CD4-positive, alpha-beta memory T cell (primary cell): ENCODE measurements at regions not wholly inside any gene's neighbourhood (a gene's known extent, or its start where the extent isn't known, plus 50 kb on each side); places are given as distances from the start of the nearest gene placed in this dataset.

Source experiments
- CTCF ChIA-PET: fragments of 350-600 bp; sonication (Branson Sonifier 250); formaldehyde crosslinking; loops from one replicate; lab custom pipeline; 2021; ENCODE audit warnings: inconsistent platforms; ENCODE audit not compliant: partially characterized antibody; lab: Charles Lee
- POLR2A ChIA-PET: fragments of 350-600 bp; sonication (Branson Sonifier 250); formaldehyde crosslinking; loops from one replicate; lab custom pipeline; 2021; ENCODE audit not compliant: partially characterized antibody; lab: Charles Lee
- DNase-seq, 5 donors: peaks; one replicate each; pipeline versions ENCODE4 v3.0.0 to v3.0.0-alpha.2; 2020 to 2022; ENCODE audit warnings: mixed read lengths in 1 of 5
- H3K27ac ChIP-seq: one replicate; pipeline ENCODE4 v1.7.0; 2013; ENCODE audit warnings: low read depth, low read length
- H3K27me3 ChIP-seq: 2 replicates; pipeline ENCODE4 v1.7.0; 2013; ENCODE audit warnings: mild to moderate bottlenecking, low read length, moderate library complexity; ENCODE audit not compliant: insufficient read depth
- H3K36me3 ChIP-seq: 2 replicates; pipeline ENCODE4 v1.7.0; 2013; ENCODE audit warnings: mild to moderate bottlenecking, low read length, moderate library complexity; ENCODE audit not compliant: insufficient read depth
- H3K4me1 ChIP-seq: 2 replicates; pipeline ENCODE4 v1.7.0; 2013; ENCODE audit warnings: mild to moderate bottlenecking, low read length, moderate library complexity; ENCODE audit not compliant: insufficient read depth
- H3K4me3 ChIP-seq, 2 donors: one replicate each; pipeline ENCODE4 v1.7.0; 2013; ENCODE audit warnings: low read length in 2 of 2, mild to moderate bottlenecking in 1 of 2
- H3K9me3 ChIP-seq, 2 donors: one replicate each; pipeline ENCODE4 v1.7.0; 2013; ENCODE audit warnings: low read length in 2 of 2, control low read depth in 1 of 2; ENCODE audit not compliant: control insufficient read depth in 1 of 2
- H3K27ac Mint-ChIP-seq, 7 donors: one replicate each; pipeline ENCODE4 v1.8.0; 2020 to 2021; ENCODE audit warnings: mixed read lengths in 7 of 7, mild to moderate bottlenecking in 6 of 7, inconsistent platforms in 3 of 7, moderate library complexity in 3 of 7
- H3K27me3 Mint-ChIP-seq, 2 donors: one replicate each; pipeline ENCODE4 v1.8.0; 2020 to 2021; ENCODE audit warnings: mixed read lengths in 2 of 2
- H3K36me3 Mint-ChIP-seq, 2 donors: one replicate each; pipeline ENCODE4 v1.8.0; 2020 to 2021; ENCODE audit warnings: mixed read lengths in 2 of 2, inconsistent platforms in 1 of 2, mild to moderate bottlenecking in 1 of 2
- H3K4me1 Mint-ChIP-seq, 4 donors: one replicate each; pipeline ENCODE4 v1.8.0; 2020 to 2021; ENCODE audit warnings: mixed read lengths in 4 of 4, mild to moderate bottlenecking in 1 of 4
- H3K4me3 Mint-ChIP-seq, 8 donors: one replicate each; pipeline ENCODE4 v1.8.0; 2020 to 2021; ENCODE audit warnings: mixed read lengths in 8 of 8, mild to moderate bottlenecking in 7 of 8, moderate library complexity in 6 of 8, inconsistent platforms in 3 of 8
- H3K9me3 Mint-ChIP-seq, 8 donors: one replicate each; pipeline ENCODE4 v1.8.0; 2020 to 2021; ENCODE audit warnings: mixed read lengths in 8 of 8, mild to moderate bottlenecking in 5 of 8, inconsistent platforms in 3 of 8, moderate library complexity in 1 of 8
- intact Hi-C: fragments of 100-400 bp; cut with micrococcal nuclease; formaldehyde crosslinking; loops from one replicate; pipeline ENCODE4 v1.15.1; 2023

GRCh38 chr2:147214914-147215313, 629.9 kb upstream of the ACVR2A start:
- peaks cover 2 to 12% (median 10%) of the 10 kb centered on the region in 8 donors for H3K9me3 Mint-ChIP-seq
- no peaks in the 10 kb centered on the region for H3K4me1 Mint-ChIP-seq
- H3K36me3 Mint-ChIP-seq = peaks cover 0 to 4% of the 10 kb centered on the region in 2 donors
- intact Hi-C loops = no loop called here
- no peaks in the 10 kb centered on the region for H3K27me3 Mint-ChIP-seq
- Histone ChIP-seq H3K9me3 (no peaks in the 10 kb centered on the region), H3K36me3 (no peaks in the 10 kb centered on the region), H3K27ac (no peak overlapping the region), H3K4me3 (no peak overlapping the region), H3K4me1 (no peaks in the 10 kb centered on the region), H3K27me3 (no peaks in the 10 kb centered on the region)
- no peak overlapping the region for H3K27ac Mint-ChIP-seq
- ChIA-PET POLR2A (no interaction called here), CTCF (no interaction called here)
- H3K4me3 Mint-ChIP-seq = no peak overlapping the region
- no peak for DNase-seq

DNA sequence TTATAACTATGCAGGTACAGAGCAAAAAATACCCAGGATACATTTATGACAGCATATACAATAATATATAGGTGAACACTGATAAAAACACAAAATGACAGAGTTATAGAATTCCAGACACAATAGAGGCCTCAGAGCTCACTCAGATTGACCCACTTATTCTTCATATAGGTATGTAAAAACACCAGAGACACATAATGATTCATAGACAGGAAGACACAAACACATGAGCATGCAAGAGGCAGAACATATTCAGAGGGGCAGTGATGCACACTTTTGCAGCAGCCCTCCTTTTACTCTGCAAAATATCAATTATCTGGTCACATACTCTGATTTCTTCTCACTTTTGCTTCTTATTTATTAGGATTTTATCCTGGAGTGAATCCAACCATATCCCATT, 633.3 kb upstream of the ACVR2A start:
- ChIA-PET CTCF (no interaction called here), POLR2A (no interaction called here)
- Mint-ChIP-seq H3K4me1 (no peaks in the 10 kb centered on the region), H3K4me3 (no peak overlapping the region), H3K36me3 (peaks cover 5% of the 10 kb centered on the region in 2 donors), H3K27ac (no peak overlapping the region), H3K27me3 (no peaks in the 10 kb centered on the region), H3K9me3 (peaks cover 0 to 16% (median 11%) of the 10 kb centered on the region in 8 donors)
- intact Hi-C loops = no loop called here
- Histone ChIP-seq H3K36me3 (no peaks in the 10 kb centered on the region), H3K27ac (no peak overlapping the region), H3K4me3 (no peak overlapping the region), H3K4me1 (no peaks in the 10 kb centered on the region), H3K9me3 (no peaks in the 10 kb centered on the region), H3K27me3 (no peaks in the 10 kb centered on the region)
- no peak for DNase-seq

DNA sequence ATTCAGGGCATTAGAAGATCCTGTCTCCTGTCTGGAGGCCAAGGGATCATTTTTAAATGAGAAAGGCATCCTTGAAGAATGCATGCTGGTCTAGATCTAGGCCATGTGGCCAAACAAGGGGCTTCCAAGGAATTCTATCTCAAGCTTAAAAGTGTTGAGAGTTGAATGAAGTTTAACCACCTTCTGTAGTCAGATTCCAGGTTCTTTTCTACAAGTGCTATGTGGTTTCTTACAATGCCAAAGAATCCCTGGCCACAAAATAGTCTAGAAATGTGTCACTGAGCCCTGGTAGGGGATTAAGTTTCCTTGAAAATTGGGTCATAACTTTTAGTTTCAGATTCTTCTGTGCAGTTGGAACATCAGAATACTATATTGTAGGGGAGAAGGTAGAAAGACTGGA, 640.7 kb upstream of the ACVR2A start:
- ChIA-PET CTCF (no interaction called here), POLR2A (no interaction called here)
- Mint-ChIP-seq H3K36me3 (peaks cover 5 to 8% of the 10 kb centered on the region in 2 donors), H3K27me3 (peaks cover 0 to 4% of the 10 kb centered on the region in 2 donors), H3K4me1 (no peaks in the 10 kb centered on the region), H3K27ac (no peak overlapping the region), H3K4me3 (no peak overlapping the region), H3K9me3 (peaks cover 0 to 29% (median 18%) of the 10 kb centered on the region in 8 donors)
- Histone ChIP-seq H3K36me3 (no peaks in the 10 kb centered on the region), H3K9me3 (peaks cover 0 to 3% of the 10 kb centered on the region in 2 donors), H3K27me3 (no peaks in the 10 kb centered on the region), H3K27ac (no peak overlapping the region), H3K4me3 (no peak overlapping the region), H3K4me1 (no peaks in the 10 kb centered on the region)
- no peak for DNase-seq
- intact Hi-C loops = no loop called here

GRCh38 chr2:147198651-147199171, 646.1 kb upstream of the ACVR2A start:
- Mint-ChIP-seq H3K27ac (no peak overlapping the region), H3K4me1 (no peaks in the 10 kb centered on the region), H3K4me3 (no peak overlapping the region), H3K27me3 (peaks cover 0 to 3% of the 10 kb centered on the region in 2 donors), H3K36me3 (no peaks in the 10 kb centered on the region), H3K9me3 (peaks cover 0 to 2% (median 0%) of the 10 kb centered on the region in 8 donors)
- H3K27ac ChIP-seq = no peak overlapping the region
- H3K9me3 ChIP-seq = no peaks in the 10 kb centered on the region
- ChIA-PET POLR2A (no interaction called here), CTCF (no interaction called here)
- no peaks in the 10 kb centered on the region for H3K27me3 ChIP-seq
- no peaks in the 10 kb centered on the region for H3K36me3 ChIP-seq
- no peak overlapping the region for H3K4me3 ChIP-seq
- intact Hi-C loops = no loop called here
- H3K4me1 ChIP-seq = no peaks in the 10 kb centered on the region
- no peak for DNase-seq

DNA sequence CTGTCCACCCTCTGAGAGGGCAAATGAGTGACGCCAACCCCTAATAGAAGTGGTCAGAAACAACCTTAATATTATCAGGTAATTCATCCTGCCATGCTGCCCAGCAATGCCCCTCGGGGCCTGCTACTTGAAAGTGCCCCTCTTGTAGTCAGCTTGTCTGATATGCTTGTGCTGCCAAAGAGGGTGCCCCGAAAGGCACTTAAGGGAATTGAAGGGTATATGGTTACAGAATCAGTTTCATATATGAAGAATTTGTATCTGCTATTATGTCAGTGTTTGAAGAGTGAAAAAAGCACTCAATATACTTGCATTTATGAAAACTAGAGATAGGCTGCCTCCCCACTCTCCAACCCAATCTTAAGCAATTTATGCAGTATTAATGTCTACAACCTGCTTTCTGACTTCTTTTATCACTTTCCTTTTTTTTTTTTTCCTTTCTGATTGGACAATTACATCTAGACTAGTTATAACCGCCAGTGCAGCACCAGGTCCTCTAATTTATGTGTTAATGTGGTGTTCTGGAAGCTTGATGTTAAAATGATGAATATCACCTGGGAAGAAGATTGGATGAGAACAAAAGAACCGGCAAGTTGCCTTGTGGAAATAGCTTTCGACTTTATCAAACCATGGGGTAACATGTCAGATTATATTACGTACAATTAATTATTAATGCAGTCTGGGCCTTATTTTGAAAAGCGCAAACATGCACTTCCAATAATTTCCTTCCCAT, 646.9 kb upstream of the ACVR2A start:
- Mint-ChIP-seq H3K4me1 (no peaks in the 10 kb centered on the region), H3K36me3 (no peaks in the 10 kb centered on the region), H3K4me3 (no peak overlapping the region), H3K27ac (peak overlapping the region in 1 of 7 donors; percentile 9), H3K9me3 (peaks cover 0 to 2% (median 0%) of the 10 kb centered on the region in 8 donors), H3K27me3 (peaks cover 0 to 3% of the 10 kb centered on the region in 2 donors)
- ChIA-PET POLR2A (no interaction called here), CTCF (no interaction called here)
- H3K4me3 ChIP-seq = no peak overlapping the region
- no peaks in the 10 kb centered on the region for H3K27me3 ChIP-seq
- no peaks in the 10 kb centered on the region for H3K9me3 ChIP-seq
- no peaks in the 10 kb centered on the region for H3K4me1 ChIP-seq
- H3K36me3 ChIP-seq = no peaks in the 10 kb centered on the region
- H3K27ac ChIP-seq = no peak overlapping the region
- intact Hi-C loops = no loop called here
- DNase-seq = peak in 1 of 5 donors; percentile 31

- Mint-ChIP-seq H3K27me3 (no peaks in the 10 kb centered on the region), H3K36me3 (peaks cover 3 to 8% of the 10 kb centered on the region in 2 donors), H3K4me1 (peaks cover 17 to 23% (median 22%) of the 10 kb centered on the region in 4 donors), H3K9me3 (peaks cover 3 to 33% (median 19%) of the 10 kb centered on the region in 8 donors), H3K27ac (peak overlapping the region in 6 of 7 donors; percentile 73 to 91 (median 86)), H3K4me3 (peak overlapping the region in 7 of 8 donors; percentile 1 to 78 (median 58))
- Histone ChIP-seq H3K27me3 (no peaks in the 10 kb centered on the region), H3K9me3 (no peaks in the 10 kb centered on the region), H3K4me3 (no peak overlapping the region), H3K27ac (peak overlapping the region; percentile 21), H3K4me1 (peaks cover 24% of the 10 kb centered on the region), H3K36me3 (no peaks in the 10 kb centered on the region)
- peak; percentile 61 to 87 (median 66) for DNase-seq
- intact Hi-C loops = no loop called here
- ChIA-PET POLR2A (no interaction called here), CTCF (no interaction called here)
Measured at GRCh38 chr2:147182260-147182659, 662.6 kb upstream of the ACVR2A start.

- Mint-ChIP-seq H3K36me3 (peaks cover 3 to 8% of the 10 kb centered on the region in 2 donors), H3K27ac (peak overlapping the region; percentile 19 to 89 (median 62)), H3K9me3 (peaks cover 3 to 30% (median 18%) of the 10 kb centered on the region in 8 donors), H3K27me3 (no peaks in the 10 kb centered on the region), H3K4me3 (peak overlapping the region in 5 of 8 donors; percentile 29 to 78 (median 41)), H3K4me1 (peaks cover 17 to 24% (median 23%) of the 10 kb centered on the region in 4 donors)
- peaks cover 24% of the 10 kb centered on the region for H3K4me1 ChIP-seq
- no peaks in the 10 kb centered on the region for H3K36me3 ChIP-seq
- intact Hi-C loops = no loop called here
- no peak overlapping the region for H3K4me3 ChIP-seq
- POLR2A ChIA-PET = no interaction called here
- peak overlapping the region; percentile 21 for H3K27ac ChIP-seq
- no peaks in the 10 kb centered on the region for H3K27me3 ChIP-seq
- DNase-seq = peak in 4 of 5 donors; percentile 5 to 27 (median 8)
- no peaks in the 10 kb centered on the region for H3K9me3 ChIP-seq
- CTCF ChIA-PET = no interaction called here
Measured at GRCh38 chr2:147181351-147182029, 663.3 kb upstream of the ACVR2A start.
